NCI-H2196 (cell line): ENCODE measurements at regions not wholly inside any gene's neighbourhood (a gene's known extent, or its start where the extent isn't known, plus 50 kb on each side); places are given as distances from the start of the nearest gene placed in this dataset.
A peak's percentile ranks its signal among the peaks of the same experiment; 100 is the strongest.
"Not testable (repeated sequence)": the region's sequence is repeated elsewhere in the genome, so short reads cannot be mapped to it uniquely, and the experiment has no call there.

Experiments
- DNase-seq: peaks from one replicate; lab custom pipeline; 2025; ENCODE audit not compliant: unreplicated experiment; lab: John Stamatoyannopoulos, UW

GRCh38 chr5:28648108-28648507 is 1609.7 kb upstream of the CDH9 start:
- DNase-seq = no peak

GRCh38 chr5:28632607-28633006 is 1594.2 kb upstream of the CDH9 start:
- no peak for DNase-seq

- DNase-seq = no peak
Observed at GRCh38 chr5:28603869-28604268, 1565.5 kb upstream of the CDH9 start.

- DNase-seq = no peak
Observed at GRCh38 chr5:28602429-28602828, 1564.0 kb upstream of the CDH9 start.

- DNase-seq = not testable (repeated sequence)
Observed at GRCh38 chr5:28596707-28597106, 1558.3 kb upstream of the CDH9 start.

- no peak for DNase-seq
Observed at GRCh38 chr5:28580616-28581015, 1542.2 kb upstream of the CDH9 start.

- no peak for DNase-seq
Observed at GRCh38 chr5:28576022-28576421, 1537.6 kb upstream of the CDH9 start.

- DNase-seq = no peak
Observed at GRCh38 chr5:28575368-28575767, 1537.0 kb upstream of the CDH9 start.

GRCh38 chr5:28574606-28575005 is 1536.2 kb upstream of the CDH9 start:
- DNase-seq = no peak

- DNase-seq = no peak
Observed at GRCh38 chr5:28567048-28567447, 1528.7 kb upstream of the CDH9 start.

GRCh38 chr5:28561522-28561921 is 1523.1 kb upstream of the CDH9 start:
- no peak for DNase-seq

GRCh38 chr5:28558196-28558595 is 1519.8 kb upstream of the CDH9 start:
- no peak for DNase-seq

- no peak for DNase-seq
Observed at GRCh38 chr5:28557114-28557513, 1518.7 kb upstream of the CDH9 start.

GRCh38 chr5:28549588-28549987 is 1511.2 kb upstream of the CDH9 start:
- no peak for DNase-seq

- DNase-seq = no peak
Observed at GRCh38 chr5:28548856-28549255, 1510.5 kb upstream of the CDH9 start.

GRCh38 chr5:28544501-28544900 is 1506.1 kb upstream of the CDH9 start:
- DNase-seq = no peak

- no peak for DNase-seq
Observed at GRCh38 chr5:28543473-28544098, 1505.2 kb upstream of the CDH9 start.

- DNase-seq = peak; percentile 45
Observed at GRCh38 chr5:28542987-28543386, 1504.6 kb upstream of the CDH9 start.

GRCh38 chr5:28523888-28524635 is 1485.7 kb upstream of the CDH9 start:
- no peak for DNase-seq

GRCh38 chr5:28523416-28523815 is 1485.0 kb upstream of the CDH9 start:
- DNase-seq = no peak

- no peak for DNase-seq
Observed at GRCh38 chr5:28517691-28518090, 1479.3 kb upstream of the CDH9 start.

- no peak for DNase-seq
Observed at GRCh38 chr5:28516722-28517121, 1478.3 kb upstream of the CDH9 start.

- no peak for DNase-seq
Observed at GRCh38 chr5:28512648-28513047, 1474.3 kb upstream of the CDH9 start.
